ENCODE measurements at regions not wholly inside any gene's neighbourhood (a gene's known extent, or its start where the extent isn't known, plus 50 kb on each side); places are given as distances from the start of the nearest gene placed in this dataset.
A peak's percentile ranks its signal among the peaks of the same experiment; 100 is the strongest.
"Not testable (repeated sequence)": the region's sequence is repeated elsewhere in the genome, so short reads cannot be mapped to it uniquely, and the experiment has no call there.

DNA sequence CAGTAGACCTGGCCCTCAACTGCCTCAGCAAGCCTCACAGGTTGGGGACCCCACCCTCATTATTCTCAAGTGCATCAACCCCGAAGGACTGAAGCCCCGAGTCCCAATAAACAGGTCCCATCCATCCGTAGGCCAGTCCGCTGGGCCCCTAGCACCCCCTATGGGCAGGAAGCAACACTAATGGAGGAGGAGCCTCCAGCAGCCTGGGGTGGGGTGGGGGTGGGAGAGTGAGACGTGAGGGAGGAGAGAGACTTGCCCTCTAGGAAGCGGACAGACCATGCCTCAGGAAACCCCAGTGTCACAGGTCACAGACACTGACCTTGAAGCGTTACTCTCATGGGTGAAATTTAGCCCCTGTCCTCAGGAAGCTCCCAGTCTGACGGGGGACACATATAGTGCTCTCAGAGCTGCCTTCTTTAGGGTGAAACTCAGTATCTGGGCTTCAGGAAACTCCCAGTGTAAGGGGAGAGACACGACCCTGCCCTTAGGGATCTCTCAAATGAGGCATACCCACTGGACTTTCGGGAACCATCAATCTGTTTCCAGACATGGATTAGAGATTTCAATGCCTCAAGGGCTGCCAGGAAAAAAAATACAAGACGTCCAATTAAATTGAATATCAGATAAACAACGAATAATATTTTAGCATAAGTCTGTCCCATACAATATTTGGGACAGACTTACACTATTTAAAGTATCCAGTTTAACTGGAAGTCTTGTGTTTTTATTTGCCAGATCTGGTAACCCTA is 125.8 kb downstream of the MRPL14 start:
- H3K4me3 ChIP-seq (ENCODE audit: low read length): no peak overlapping the region
- peaks cover 6% of the 10 kb centered on the region for H3K4me1 ChIP-seq (ENCODE audit: control insufficient read depth, insufficient read depth, low read length)
- no peaks in the 10 kb centered on the region for H3K9me3 ChIP-seq (ENCODE audit: control insufficient read depth, low read length)
- no peak overlapping the region for H3K9ac ChIP-seq (ENCODE audit: low read length)
- peak; percentile 37 for DNase-seq (ENCODE audit: low read depth)
- H3K27me3 ChIP-seq (replicated peaks; ENCODE audit: control insufficient read depth, insufficient read depth, low read length): no peaks in the 10 kb centered on the region
- no peaks in the 10 kb centered on the region for H3K36me3 ChIP-seq (ENCODE audit: control insufficient read depth, insufficient read depth, low read length, severe bottlenecking)

DNA sequence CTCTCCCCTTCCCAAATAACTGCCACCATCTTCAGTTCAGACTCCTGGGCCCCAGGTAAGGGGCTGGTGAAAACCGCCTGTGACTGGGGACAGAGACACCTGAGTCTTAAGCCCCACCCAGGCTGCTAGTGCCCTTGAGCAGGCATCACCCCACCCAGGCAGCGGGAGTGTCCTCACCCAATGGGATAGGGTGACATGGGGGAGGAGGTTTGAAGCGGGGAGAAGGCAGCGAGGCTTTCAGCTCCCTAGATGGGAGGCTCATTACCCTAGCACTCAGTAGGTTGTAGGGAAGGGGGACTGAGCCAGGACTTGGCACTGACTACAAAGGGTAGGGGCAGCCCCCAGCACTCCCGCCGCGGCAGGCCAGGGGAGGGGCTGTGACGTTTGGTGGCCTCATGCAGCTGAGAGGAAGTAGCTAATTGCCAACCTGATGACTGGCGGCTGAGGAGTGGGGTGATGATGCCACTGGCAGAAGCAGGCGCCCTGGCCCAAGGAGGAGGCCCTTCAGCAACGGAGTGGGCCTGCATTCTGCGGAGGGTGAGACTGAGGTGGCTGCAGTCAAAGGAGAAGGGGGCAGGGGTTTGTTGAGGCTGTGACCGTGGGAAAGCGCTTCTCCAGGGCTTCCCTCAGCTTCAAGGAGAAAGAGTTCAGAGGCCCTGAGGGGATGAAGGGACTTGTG is 126.9 kb downstream of the MRPL14 start:
- Histone ChIP-seq H3K9me3 (ENCODE audit: control insufficient read depth, low read length) (no peaks in the 10 kb centered on the region), H3K36me3 (ENCODE audit: control insufficient read depth, insufficient read depth, low read length, severe bottlenecking) (no peaks in the 10 kb centered on the region), H3K4me3 (ENCODE audit: low read length) (no peak overlapping the region), H3K4me1 (ENCODE audit: control insufficient read depth, insufficient read depth, low read length) (peaks cover 11% of the 10 kb centered on the region), H3K9ac (ENCODE audit: low read length) (no peak overlapping the region), H3K27me3 (replicated peaks; ENCODE audit: control insufficient read depth, insufficient read depth, low read length) (no peaks in the 10 kb centered on the region)
- no peak for DNase-seq (ENCODE audit: low read depth)

DNA sequence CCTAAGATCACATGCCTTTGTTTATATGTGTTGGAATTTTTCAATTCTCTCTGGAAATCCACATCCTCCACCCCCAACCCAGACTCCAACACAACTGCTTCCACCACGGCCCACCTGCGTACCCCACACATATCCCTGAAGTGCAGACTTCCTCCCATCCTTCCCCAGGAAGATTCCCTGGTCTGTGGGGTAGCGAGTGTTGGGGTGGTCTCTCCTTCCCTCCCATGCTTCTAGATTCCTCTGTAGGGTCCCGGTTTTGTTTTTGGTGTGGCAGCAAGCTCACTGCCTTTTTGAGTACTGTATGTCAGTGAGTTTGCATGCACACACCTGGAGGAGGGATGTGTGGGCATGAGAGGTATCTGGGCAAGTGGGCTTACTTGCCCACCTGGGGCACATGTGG is 127.6 kb downstream of the MRPL14 start:
- no peak overlapping the region for H3K4me3 ChIP-seq (ENCODE audit: low read length)
- no peaks in the 10 kb centered on the region for H3K9me3 ChIP-seq (ENCODE audit: control insufficient read depth, low read length)
- no peak overlapping the region for H3K9ac ChIP-seq (ENCODE audit: low read length)
- H3K36me3 ChIP-seq (ENCODE audit: control insufficient read depth, insufficient read depth, low read length, severe bottlenecking): no peaks in the 10 kb centered on the region
- H3K27me3 ChIP-seq (replicated peaks; ENCODE audit: control insufficient read depth, insufficient read depth, low read length): no peaks in the 10 kb centered on the region
- H3K4me1 ChIP-seq (ENCODE audit: control insufficient read depth, insufficient read depth, low read length): peaks cover 8% of the 10 kb centered on the region
- no peak for DNase-seq (ENCODE audit: low read depth)

GRCh38 chr6:43998592-43999243 is 128.5 kb downstream of the MRPL14 start:
- H3K9ac ChIP-seq (ENCODE audit: low read length); H3K9me3 ChIP-seq (ENCODE audit: control insufficient read depth, low read length); DNase-seq (ENCODE audit: low read depth); H3K4me1 ChIP-seq (ENCODE audit: control insufficient read depth, insufficient read depth, low read length); H3K27me3 ChIP-seq (replicated peaks; ENCODE audit: control insufficient read depth, insufficient read depth, low read length); H3K4me3 ChIP-seq (ENCODE audit: low read length); H3K36me3 ChIP-seq (ENCODE audit: control insufficient read depth, insufficient read depth, low read length, severe bottlenecking): not testable (repeated sequence)

DNA sequence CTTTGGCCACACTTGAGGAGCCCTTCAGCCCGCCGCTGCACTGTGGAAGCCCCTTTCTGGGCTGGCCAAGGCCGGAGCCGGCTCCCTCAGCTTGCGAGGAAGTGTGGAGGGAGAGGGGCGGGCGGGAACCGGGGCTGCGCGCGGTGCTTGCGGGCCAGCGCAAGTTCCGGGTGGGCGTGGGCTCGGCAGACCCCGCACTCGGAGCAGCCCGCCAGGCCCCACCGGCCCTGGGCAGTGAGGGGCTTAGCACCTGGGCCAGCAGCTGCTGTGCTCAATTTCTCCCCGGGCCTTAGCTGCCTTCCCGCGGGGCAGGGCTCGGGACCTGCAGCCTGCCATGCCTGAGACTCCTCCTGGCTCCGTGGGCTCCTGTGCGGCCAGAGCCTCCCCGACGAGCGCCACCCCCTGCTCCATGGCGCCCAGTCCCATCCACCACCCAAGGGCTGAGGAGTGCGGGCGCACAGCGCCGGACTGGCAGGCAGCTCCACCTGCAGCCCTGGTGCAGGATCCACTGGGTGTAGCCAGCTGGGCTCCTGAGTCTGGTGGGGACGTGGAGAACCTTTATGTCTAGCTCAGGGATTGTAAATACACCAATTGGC is 129.2 kb downstream of the MRPL14 start:
- H3K9ac ChIP-seq (ENCODE audit: low read length); H3K9me3 ChIP-seq (ENCODE audit: control insufficient read depth, low read length); H3K4me1 ChIP-seq (ENCODE audit: control insufficient read depth, insufficient read depth, low read length); H3K4me3 ChIP-seq (ENCODE audit: low read length); DNase-seq (ENCODE audit: low read depth); H3K27me3 ChIP-seq (replicated peaks; ENCODE audit: control insufficient read depth, insufficient read depth, low read length); H3K36me3 ChIP-seq (ENCODE audit: control insufficient read depth, insufficient read depth, low read length, severe bottlenecking): not testable (repeated sequence)

DNA sequence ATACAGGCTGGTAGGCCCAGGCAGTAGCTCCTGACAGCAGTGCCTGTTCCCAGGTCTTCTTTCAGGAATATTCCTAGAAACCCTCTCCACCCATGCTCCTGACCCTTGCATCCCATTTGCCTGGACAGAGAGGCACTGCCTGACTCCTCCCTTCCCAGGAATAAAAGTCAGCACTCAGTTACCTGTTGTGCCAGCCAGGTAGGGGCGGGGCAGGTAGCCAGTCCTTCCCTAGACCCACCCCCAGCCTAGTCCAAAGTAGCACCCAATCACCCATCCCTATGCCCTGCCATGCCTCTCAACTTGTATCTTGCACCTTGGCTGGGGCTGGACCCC is 129.9 kb downstream of the MRPL14 start:
- DNase-seq (ENCODE audit: low read depth): no peak
- no peak overlapping the region for H3K4me3 ChIP-seq (ENCODE audit: low read length)
- no peaks in the 10 kb centered on the region for H3K9me3 ChIP-seq (ENCODE audit: control insufficient read depth, low read length)
- no peak overlapping the region for H3K9ac ChIP-seq (ENCODE audit: low read length)
- no peaks in the 10 kb centered on the region for H3K27me3 ChIP-seq (replicated peaks; ENCODE audit: control insufficient read depth, insufficient read depth, low read length)
- no peaks in the 10 kb centered on the region for H3K36me3 ChIP-seq (ENCODE audit: control insufficient read depth, insufficient read depth, low read length, severe bottlenecking)
- peaks cover 7% of the 10 kb centered on the region for H3K4me1 ChIP-seq (ENCODE audit: control insufficient read depth, insufficient read depth, low read length)

- Histone ChIP-seq H3K4me3 (ENCODE audit: low read length) (no peak overlapping the region), H3K27me3 (replicated peaks; ENCODE audit: control insufficient read depth, insufficient read depth, low read length) (no peaks in the 10 kb centered on the region), H3K36me3 (ENCODE audit: control insufficient read depth, insufficient read depth, low read length, severe bottlenecking) (no peaks in the 10 kb centered on the region), H3K9ac (ENCODE audit: low read length) (no peak overlapping the region), H3K4me1 (ENCODE audit: control insufficient read depth, insufficient read depth, low read length) (peaks cover 7% of the 10 kb centered on the region), H3K9me3 (ENCODE audit: control insufficient read depth, low read length) (no peaks in the 10 kb centered on the region)
- DNase-seq (ENCODE audit: low read depth): no peak
Measured at GRCh38 chr6:43996618-43997344, 130.5 kb downstream of the MRPL14 start.

DNA sequence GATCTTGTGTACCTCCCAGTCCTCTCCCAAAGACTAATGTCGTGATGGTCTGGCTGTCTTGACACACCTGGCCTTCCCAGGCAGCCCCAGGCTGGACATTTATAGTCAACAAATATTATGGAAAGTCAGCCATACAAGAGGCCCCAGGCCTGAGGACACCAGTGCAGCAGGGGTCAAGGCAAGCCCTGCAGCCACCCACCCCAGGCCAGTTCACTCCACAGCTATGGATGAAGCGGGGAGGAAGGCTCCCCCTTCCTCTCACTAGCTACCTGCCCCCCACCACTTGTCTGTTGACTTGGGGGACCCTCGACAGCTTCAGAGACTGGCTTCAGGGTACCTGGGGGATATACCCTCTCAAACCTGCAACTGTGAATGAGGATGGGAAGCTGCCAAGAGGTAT is 132.1 kb downstream of the MRPL14 start:
- Histone ChIP-seq H3K27me3 (replicated peaks; ENCODE audit: control insufficient read depth, insufficient read depth, low read length) (no peaks in the 10 kb centered on the region), H3K9ac (ENCODE audit: low read length) (no peak overlapping the region), H3K4me1 (ENCODE audit: control insufficient read depth, insufficient read depth, low read length) (peaks cover 17% of the 10 kb centered on the region), H3K36me3 (ENCODE audit: control insufficient read depth, insufficient read depth, low read length, severe bottlenecking) (no peaks in the 10 kb centered on the region), H3K9me3 (ENCODE audit: control insufficient read depth, low read length) (no peaks in the 10 kb centered on the region), H3K4me3 (ENCODE audit: low read length) (no peak overlapping the region)
- no peak for DNase-seq (ENCODE audit: low read depth)

GRCh38 chr6:43993881-43994523 is 133.2 kb downstream of the MRPL14 start:
- H3K27me3 ChIP-seq (replicated peaks; ENCODE audit: control insufficient read depth, insufficient read depth, low read length): no peaks in the 10 kb centered on the region
- H3K36me3 ChIP-seq (ENCODE audit: control insufficient read depth, insufficient read depth, low read length, severe bottlenecking): no peaks in the 10 kb centered on the region
- no peak overlapping the region for H3K4me3 ChIP-seq (ENCODE audit: low read length)
- DNase-seq (ENCODE audit: low read depth): no peak
- no peak overlapping the region for H3K9ac ChIP-seq (ENCODE audit: low read length)
- peaks cover 22% of the 10 kb centered on the region for H3K4me1 ChIP-seq (ENCODE audit: control insufficient read depth, insufficient read depth, low read length)
- H3K9me3 ChIP-seq (ENCODE audit: control insufficient read depth, low read length): no peaks in the 10 kb centered on the region

- Histone ChIP-seq H3K9me3 (ENCODE audit: control insufficient read depth, low read length) (no peaks in the 10 kb centered on the region), H3K4me3 (ENCODE audit: low read length) (no peak overlapping the region), H3K9ac (ENCODE audit: low read length) (no peak overlapping the region), H3K4me1 (ENCODE audit: control insufficient read depth, insufficient read depth, low read length) (peaks cover 22% of the 10 kb centered on the region), H3K36me3 (ENCODE audit: control insufficient read depth, insufficient read depth, low read length, severe bottlenecking) (no peaks in the 10 kb centered on the region), H3K27me3 (replicated peaks; ENCODE audit: control insufficient read depth, insufficient read depth, low read length) (no peaks in the 10 kb centered on the region)
- no peak for DNase-seq (ENCODE audit: low read depth)
Measured at GRCh38 chr6:43992783-43993644, 134.2 kb downstream of the MRPL14 start.
